ENCODE measurements at regions not wholly inside any gene's neighbourhood (a gene's known extent, or its start where the extent isn't known, plus 50 kb on each side); places are given as distances from the start of the nearest gene placed in this dataset.

DNA sequence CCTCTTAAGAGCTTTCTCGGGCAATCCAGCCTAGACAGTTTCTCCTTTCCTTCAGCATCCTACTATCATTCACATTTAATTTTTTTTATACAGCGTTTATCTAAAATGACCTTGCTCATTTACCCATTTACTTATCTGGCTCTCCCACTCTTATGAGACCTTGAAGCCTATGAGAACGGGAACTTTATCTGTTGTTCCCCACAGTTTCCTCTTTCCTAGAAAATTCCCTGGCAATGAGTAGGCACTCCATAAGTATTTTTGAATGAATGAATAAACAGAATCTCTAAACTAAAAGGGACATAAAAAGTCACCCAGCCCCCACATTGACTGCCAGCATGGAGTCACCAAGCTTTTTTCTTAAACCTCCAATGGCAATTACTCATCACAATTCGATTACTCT, 353.2 kb downstream of the METTL4 start:
- Histone ChIP-seq H3K4me3 (ENCODE audit: low read length) (no peak overlapping the region), H3K27ac (ENCODE audit: low read depth, low read length) (no peak overlapping the region), H3K9ac (ENCODE audit: extremely low read depth, low read length, poor library complexity, severe bottlenecking) (no peak overlapping the region), H3K27me3 (ENCODE audit: control insufficient read depth, insufficient read depth, low read length, poor library complexity, severe bottlenecking) (no peaks in the 10 kb centered on the region), H3K4me1 (ENCODE audit: control insufficient read depth, insufficient read depth, low read length) (no peaks in the 10 kb centered on the region), H3K36me3 (ENCODE audit: control insufficient read depth, insufficient read depth, low read length) (no peaks in the 10 kb centered on the region), H3K9me3 (ENCODE audit: control insufficient read depth, low read length) (no peaks in the 10 kb centered on the region)
- Mint-ChIP-seq H3K27ac (no peak overlapping the region), H3K36me3 (ENCODE audit: low read depth) (no peaks in the 10 kb centered on the region), H3K9me3 (peaks cover 8% of the 10 kb centered on the region), H3K4me3 (no peak overlapping the region), H3K4me1 (no peaks in the 10 kb centered on the region), H3K27me3 (ENCODE audit: insufficient read depth) (no peaks in the 10 kb centered on the region)
- WGBS, 2 experiments (ENCODE audit: insufficient coverage in 1 of 2, insufficient read length in 1 of 2): 81 to 87% methylated on average over 3 to 4 of the region's 4 CpGs
- TF ChIP-seq CTCF (conservative IDR thresholded peaks at IDR 0.05): no peak
- DNase-seq: no peak

DNA sequence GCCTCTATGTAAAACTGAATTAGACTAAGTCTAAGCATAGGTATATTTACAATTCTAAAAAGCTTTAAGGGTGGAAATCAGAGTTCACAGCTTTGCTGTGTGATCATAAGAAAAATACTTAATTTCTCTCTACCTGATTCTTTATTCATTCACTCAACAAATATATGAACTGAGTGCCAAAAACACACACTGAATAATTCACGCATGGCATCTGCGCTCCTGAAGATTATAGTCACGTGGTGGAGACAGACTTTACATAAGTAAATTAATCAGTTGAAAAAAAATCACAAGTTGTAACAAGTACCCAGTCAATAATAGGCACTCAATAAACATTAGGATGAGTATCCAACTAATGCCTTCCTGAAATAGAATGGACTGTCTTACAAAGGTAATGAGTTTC, 351.6 kb downstream of the METTL4 start:
- no peaks in the 10 kb centered on the region for H3K4me1 ChIP-seq (ENCODE audit: control insufficient read depth, insufficient read depth, low read length)
- H3K27ac Mint-ChIP-seq: no peak overlapping the region
- H3K9me3 Mint-ChIP-seq: peaks cover 2% of the 10 kb centered on the region
- no peak overlapping the region for H3K27ac ChIP-seq (ENCODE audit: low read depth, low read length)
- no peaks in the 10 kb centered on the region for H3K27me3 Mint-ChIP-seq (ENCODE audit: insufficient read depth)
- no peaks in the 10 kb centered on the region for H3K27me3 ChIP-seq (ENCODE audit: control insufficient read depth, insufficient read depth, low read length, poor library complexity, severe bottlenecking)
- no peak overlapping the region for H3K4me3 ChIP-seq (ENCODE audit: low read length)
- TF ChIP-seq CTCF (conservative IDR thresholded peaks at IDR 0.05): no peak
- no peak overlapping the region for H3K4me3 Mint-ChIP-seq
- no peaks in the 10 kb centered on the region for H3K9me3 ChIP-seq (ENCODE audit: control insufficient read depth, low read length)
- WGBS, 2 experiments (ENCODE audit: insufficient coverage in 1 of 2, insufficient read length in 1 of 2): 94 to 97% methylated on average over 3 of the region's 3 CpGs
- H3K36me3 Mint-ChIP-seq (ENCODE audit: low read depth): no peaks in the 10 kb centered on the region
- no peaks in the 10 kb centered on the region for H3K36me3 ChIP-seq (ENCODE audit: control insufficient read depth, insufficient read depth, low read length)
- no peak for DNase-seq
- no peak overlapping the region for H3K9ac ChIP-seq (ENCODE audit: extremely low read depth, low read length, poor library complexity, severe bottlenecking)
- H3K4me1 Mint-ChIP-seq: peaks cover 8% of the 10 kb centered on the region

DNA sequence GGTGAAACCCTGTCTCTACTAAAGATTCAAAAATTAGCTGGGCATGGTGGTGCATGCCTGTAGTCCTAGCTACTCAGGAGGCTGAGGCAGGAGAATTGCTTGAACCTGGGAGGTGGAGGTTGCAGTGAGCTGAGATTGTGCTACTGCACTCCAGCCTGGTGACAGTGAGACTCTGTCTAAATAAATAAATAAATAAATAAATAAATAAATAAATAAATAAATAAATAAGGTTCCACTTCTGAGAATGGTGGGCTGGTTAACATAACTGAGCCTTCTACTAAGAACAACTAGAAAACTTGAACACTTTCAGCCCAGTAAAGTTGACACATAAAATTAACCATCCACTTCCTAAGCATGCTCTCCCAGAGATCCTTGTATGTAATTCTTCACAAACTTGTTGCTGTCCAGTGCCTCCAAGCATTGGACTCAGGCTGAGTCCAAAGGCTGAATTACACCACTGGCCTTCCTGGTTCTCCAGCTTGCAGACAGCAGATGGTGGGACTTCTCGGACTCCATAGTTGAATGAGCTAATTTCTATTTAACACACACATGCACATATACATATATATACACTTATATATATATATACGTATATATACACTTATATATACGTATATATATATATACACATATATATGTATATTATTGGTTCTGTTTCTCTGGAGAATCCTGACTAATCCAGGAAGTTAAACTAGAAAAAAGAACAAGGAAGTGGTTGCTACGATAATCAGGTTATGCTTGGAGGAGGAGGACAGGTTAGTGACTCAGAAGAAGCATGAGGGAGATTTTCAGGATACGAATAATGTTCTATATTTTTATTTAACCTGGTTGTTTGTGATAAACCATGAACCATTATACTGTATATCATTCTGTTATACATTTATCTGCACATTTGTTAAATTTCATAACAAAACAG, 348.8 kb downstream of the METTL4 start:
- Mint-ChIP-seq H3K4me3 (no peak overlapping the region), H3K9me3 (no peaks in the 10 kb centered on the region), H3K36me3 (ENCODE audit: low read depth) (no peaks in the 10 kb centered on the region), H3K27ac (no peak overlapping the region), H3K27me3 (ENCODE audit: insufficient read depth) (no peaks in the 10 kb centered on the region), H3K4me1 (peaks cover 8% of the 10 kb centered on the region)
- Histone ChIP-seq H3K4me3 (ENCODE audit: low read length) (no peak overlapping the region), H3K27me3 (ENCODE audit: control insufficient read depth, insufficient read depth, low read length, poor library complexity, severe bottlenecking) (no peaks in the 10 kb centered on the region), H3K36me3 (ENCODE audit: control insufficient read depth, insufficient read depth, low read length) (no peaks in the 10 kb centered on the region), H3K4me1 (ENCODE audit: control insufficient read depth, insufficient read depth, low read length) (no peaks in the 10 kb centered on the region), H3K9ac (ENCODE audit: extremely low read depth, low read length, poor library complexity, severe bottlenecking) (no peak overlapping the region), H3K27ac (ENCODE audit: low read depth, low read length) (no peak overlapping the region), H3K9me3 (ENCODE audit: control insufficient read depth, low read length) (no peaks in the 10 kb centered on the region)
- TF ChIP-seq CTCF (conservative IDR thresholded peaks at IDR 0.05): no peak
- DNase-seq: no peak
- 83 to 98% methylated on average over 1 to 2 of the region's 5 CpGs for WGBS, 2 experiments (ENCODE audit: insufficient coverage in 1 of 2, insufficient read length in 1 of 2)
